ENCODE measurements at regions not wholly inside any gene's neighbourhood (a gene's known extent, or its start where the extent isn't known, plus 50 kb on each side); places are given as distances from the start of the nearest gene placed in this dataset.

DNA sequence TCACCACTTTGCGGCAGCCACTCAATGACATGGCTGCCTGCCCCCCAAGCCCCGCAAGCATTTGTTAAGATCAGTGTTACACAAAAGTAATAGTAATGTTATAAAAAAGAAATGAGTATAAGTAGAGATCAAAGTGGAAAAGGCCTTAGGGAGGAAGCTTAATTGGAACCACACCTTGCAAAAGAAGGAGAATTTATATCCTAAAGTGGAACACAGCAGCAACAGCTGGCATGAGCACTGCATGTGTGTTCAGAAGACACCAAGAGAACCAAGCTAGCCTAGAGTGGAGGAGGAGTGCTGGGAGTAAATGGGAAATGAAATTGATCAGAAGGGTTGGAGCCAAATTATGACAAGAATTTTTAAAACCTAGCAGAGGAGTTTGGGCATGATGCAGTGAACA lies 73.1 kb upstream of the STK17B start:
- no peak for TF ChIP-seq POLR2A (IDR thresholded peaks at IDR 0.05)
- no peak for TF ChIP-seq CTCF (IDR thresholded peaks at IDR 0.05)
